ENCODE measurements at regions not wholly inside any gene's neighbourhood (a gene's known extent, or its start where the extent isn't known, plus 50 kb on each side); places are given as distances from the start of the nearest gene placed in this dataset.

DNA sequence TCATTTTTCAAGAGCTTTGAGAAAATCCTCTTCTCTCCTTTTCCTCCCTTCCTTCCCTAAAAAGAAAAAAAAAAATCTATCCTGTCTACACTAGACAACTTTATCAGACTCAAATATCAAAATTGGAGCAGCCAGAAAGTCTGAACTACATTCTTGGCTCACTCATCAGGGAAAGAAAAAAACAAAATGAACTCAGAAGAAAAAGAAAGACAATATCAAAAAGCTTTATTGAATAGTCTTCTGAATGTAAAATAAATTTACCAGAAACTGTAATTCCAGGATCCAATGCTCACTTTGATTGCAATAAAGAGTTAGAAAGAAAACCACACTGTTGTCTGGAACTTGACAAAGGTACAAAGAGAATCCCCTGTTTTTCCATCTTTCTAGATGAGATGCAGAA lies 507.2 kb upstream of the MPDZ start:
- no peak for ATAC-seq
- TF ChIP-seq ISL1 (CRISPR knock-in tag; IDR thresholded peaks at IDR 0.05) (no peak), TCF4 (CRISPR knock-in tag; IDR thresholded peaks at IDR 0.05; ENCODE audit: borderline replicate concordance) (no peak), ZNF565 (CRISPR knock-in tag; conservative IDR thresholded peaks at IDR 0.05; ENCODE audit: low read depth) (no peak), TSHZ2 (CRISPR knock-in tag; IDR thresholded peaks at IDR 0.05) (no peak)

- ATAC-seq = no peak
- TF ChIP-seq TOX (CRISPR knock-in tag; IDR thresholded peaks at IDR 0.05; ENCODE audit: borderline replicate concordance) = no peak
- TF ChIP-seq, protein P1, sequence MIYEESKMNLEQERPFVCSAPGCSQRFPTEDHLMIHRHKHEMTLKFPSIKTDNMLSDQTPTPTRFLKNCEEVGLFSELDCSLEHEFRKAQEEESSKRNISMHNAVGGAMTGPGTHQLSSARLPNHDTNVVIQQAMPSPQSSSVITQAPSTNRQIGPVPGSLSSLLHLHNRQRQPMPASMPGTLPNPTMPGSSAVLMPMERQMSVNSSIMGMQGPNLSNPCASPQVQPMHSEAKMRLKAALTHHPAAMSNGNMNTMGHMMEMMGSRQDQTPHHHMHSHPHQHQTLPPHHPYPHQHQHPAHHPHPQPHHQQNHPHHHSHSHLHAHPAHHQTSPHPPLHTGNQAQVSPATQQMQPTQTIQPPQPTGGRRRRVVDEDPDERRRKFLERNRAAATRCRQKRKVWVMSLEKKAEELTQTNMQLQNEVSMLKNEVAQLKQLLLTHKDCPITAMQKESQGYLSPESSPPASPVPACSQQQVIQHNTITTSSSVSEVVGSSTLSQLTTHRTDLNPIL (CRISPR knock-in tag; IDR thresholded peaks at IDR 0.05; ENCODE audit: low read depth) = no peak
- TF ChIP-seq ZNF8 (CRISPR knock-in tag; IDR thresholded peaks at IDR 0.05) = no peak
- TF ChIP-seq ISL1 (CRISPR knock-in tag; IDR thresholded peaks at IDR 0.05) = no peak
- TF ChIP-seq GLIS3 (CRISPR knock-in tag; IDR thresholded peaks at IDR 0.05) = no peak
- TF ChIP-seq ARNTL (CRISPR knock-in tag; IDR thresholded peaks at IDR 0.05; ENCODE audit: borderline replicate concordance, low read depth) = no peak
- TF ChIP-seq ZFP30 (CRISPR knock-in tag; IDR thresholded peaks at IDR 0.05) = no peak
- no peak for TF ChIP-seq TSHZ2 (CRISPR knock-in tag; IDR thresholded peaks at IDR 0.05)
- TF ChIP-seq ZFP3 (CRISPR knock-in tag; IDR thresholded peaks at IDR 0.05) = no peak
- TF ChIP-seq SNAI2 (CRISPR knock-in tag; IDR thresholded peaks at IDR 0.05) = no peak
- no peak for TF ChIP-seq ESRRG (CRISPR knock-in tag; IDR thresholded peaks at IDR 0.05)
- TF ChIP-seq POU6F1 (CRISPR knock-in tag; IDR thresholded peaks at IDR 0.05; ENCODE audit: borderline replicate concordance, low read depth) = no peak
- TF ChIP-seq CSDC2 (CRISPR knock-in tag; IDR thresholded peaks at IDR 0.05) = no peak
- TF ChIP-seq PPARA (CRISPR knock-in tag; IDR thresholded peaks at IDR 0.05; ENCODE audit: borderline replicate concordance) = no peak
- no peak for TF ChIP-seq OSR1 (CRISPR knock-in tag; IDR thresholded peaks at IDR 0.05)
- no peak for TF ChIP-seq RARB (CRISPR knock-in tag; IDR thresholded peaks at IDR 0.05)
- no peak for TF ChIP-seq TCF4 (CRISPR knock-in tag; IDR thresholded peaks at IDR 0.05; ENCODE audit: borderline replicate concordance)
- TF ChIP-seq ZNF565 (CRISPR knock-in tag; conservative IDR thresholded peaks at IDR 0.05; ENCODE audit: low read depth) = no peak
- TF ChIP-seq, protein P2, sequence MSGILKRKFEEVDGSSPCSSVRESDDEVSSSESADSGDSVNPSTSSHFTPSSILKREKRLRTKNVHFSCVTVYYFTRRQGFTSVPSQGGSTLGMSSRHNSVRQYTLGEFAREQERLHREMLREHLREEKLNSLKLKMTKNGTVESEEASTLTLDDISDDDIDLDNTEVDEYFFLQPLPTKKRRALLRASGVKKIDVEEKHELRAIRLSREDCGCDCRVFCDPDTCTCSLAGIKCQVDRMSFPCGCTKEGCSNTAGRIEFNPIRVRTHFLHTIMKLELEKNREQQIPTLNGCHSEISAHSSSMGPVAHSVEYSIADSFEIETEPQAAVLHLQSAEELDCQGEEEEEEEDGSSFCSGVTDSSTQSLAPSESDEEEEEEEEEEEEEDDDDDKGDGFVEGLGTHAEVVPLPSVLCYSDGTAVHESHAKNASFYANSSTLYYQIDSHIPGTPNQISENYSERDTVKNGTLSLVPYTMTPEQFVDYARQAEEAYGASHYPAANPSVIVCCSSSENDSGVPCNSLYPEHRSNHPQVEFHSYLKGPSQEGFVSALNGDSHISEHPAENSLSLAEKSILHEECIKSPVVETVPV (CRISPR knock-in tag; IDR thresholded peaks at IDR 0.05) = no peak
Observed at GRCh38 chr9:13786131-13786530, 506.6 kb upstream of the MPDZ start.

- no peak for TF ChIP-seq SNAI2 (CRISPR knock-in tag; IDR thresholded peaks at IDR 0.05)
- TF ChIP-seq ESRRG (CRISPR knock-in tag; IDR thresholded peaks at IDR 0.05) = no peak
- TF ChIP-seq BACH2 (CRISPR knock-in tag; IDR thresholded peaks at IDR 0.05; ENCODE audit: borderline replicate concordance) = no peak
- no peak for TF ChIP-seq ZC3H10 (CRISPR knock-in tag; IDR thresholded peaks at IDR 0.05)
- no peak for TF ChIP-seq TSHZ2 (CRISPR knock-in tag; IDR thresholded peaks at IDR 0.05)
- no peak for TF ChIP-seq PATZ1 (CRISPR knock-in tag; IDR thresholded peaks at IDR 0.05; ENCODE audit: borderline replicate concordance)
- TF ChIP-seq, protein P2 (CRISPR knock-in tag; IDR thresholded peaks at IDR 0.05) = no peak
- ATAC-seq = no peak
Observed at GRCh38 chr9:13779106-13779505, 499.6 kb upstream of the MPDZ start.

All from SK-N-SH treated with all-trans-retinoic acid at 6 μM for 48 hours (cell line).